H1 (cell line): ENCODE measurements at regions not wholly inside any gene's neighbourhood (a gene's known extent, or its start where the extent isn't known, plus 50 kb on each side); places are given as distances from the start of the nearest gene placed in this dataset.

ENCODE experiments used
- EGR1 ChIP-seq: IDR thresholded peaks from 2 replicates; pipeline ENCODE4 v1.6.1; 2011; ENCODE audit warnings: low read depth, low read length, borderline replicate concordance
- EP300 ChIP-seq, 2 experiments: IDR thresholded peaks; 1 replicate in 1 of 2; 2 replicates in 1 of 2; pipeline ENCODE4 v1.6.1; 2011 to 2012; ENCODE audit warnings: low read depth in 2 of 2, low read length in 2 of 2, mild to moderate bottlenecking in 2 of 2, borderline replicate concordance in 1 of 2, inconsistent platforms in 1 of 2, moderate library complexity in 1 of 2
- KDM4A ChIP-seq: IDR thresholded peaks from one replicate; pipeline ENCODE4 v1.7.1; 2012; ENCODE audit warnings: low read depth, mild to moderate bottlenecking, moderate library complexity, low read length, inconsistent platforms; ENCODE audit not compliant: severe bottlenecking
- YY1 ChIP-seq: IDR thresholded peaks from 2 replicates; pipeline ENCODE4 v1.6.1; 2011; ENCODE audit warnings: low read depth, mild to moderate bottlenecking, low read length

GRCh38 chr13:50437252-50437651 is 406.2 kb downstream of the DLEU7 start (continued):
- TF ChIP-seq EP300 (IDR thresholded peaks at IDR 0.05; ENCODE audit: borderline replicate concordance in 1 of 2, low read depth in 2 of 2, low read length in 2 of 2) (no peak), KDM4A (no peak), YY1 (no peak), EGR1 (no peak)
